NCI-H1105 (cell line): ENCODE measurements at regions not wholly inside any gene's neighbourhood (a gene's known extent, or its start where the extent isn't known, plus 50 kb on each side); places are given as distances from the start of the nearest gene placed in this dataset.
A peak's percentile ranks its signal among the peaks of the same experiment; 100 is the strongest.

ENCODE experiments used
- DNase-seq: peaks from one replicate; lab custom pipeline; 2025; lab: John Stamatoyannopoulos, UW

GRCh38 chr2:153196378-153197058 is 282.0 kb downstream of the RPRM start:
- no peak for DNase-seq

GRCh38 chr2:153195342-153195741 is 283.2 kb downstream of the RPRM start:
- no peak for DNase-seq

- DNase-seq: no peak
These were observed 289.3 kb downstream of the RPRM start for GRCh38 chr2:153189091-153189888.

GRCh38 chr2:153179808-153180207 is 298.8 kb downstream of the RPRM start:
- no peak for DNase-seq

GRCh38 chr2:153169609-153170008 is 309.0 kb downstream of the RPRM start:
- DNase-seq: no peak

GRCh38 chr2:153165021-153165420 is 313.5 kb downstream of the RPRM start:
- DNase-seq: no peak

- DNase-seq: peak; percentile 53
These were observed 315.5 kb downstream of the RPRM start for GRCh38 chr2:153163055-153163454.

- no peak for DNase-seq
These were observed 321.8 kb downstream of the RPRM start for GRCh38 chr2:153156743-153157142.

GRCh38 chr2:153152036-153152435 is 326.5 kb downstream of the RPRM start:
- no peak for DNase-seq

GRCh38 chr2:153145470-153145978 is 333.0 kb downstream of the RPRM start:
- peak; percentile 58 for DNase-seq

- DNase-seq: no peak
These were observed 335.0 kb downstream of the RPRM start for GRCh38 chr2:153143540-153143939.

GRCh38 chr2:153140498-153140897 is 338.1 kb downstream of the RPRM start:
- no peak for DNase-seq

GRCh38 chr2:153138651-153139375 is 339.7 kb downstream of the RPRM start:
- DNase-seq: no peak

- DNase-seq: no peak
These were observed 342.3 kb downstream of the RPRM start for GRCh38 chr2:153136216-153136615.

- DNase-seq: no peak
These were observed 343.8 kb downstream of the RPRM start for GRCh38 chr2:153134725-153135124.

- DNase-seq: no peak
These were observed 344.8 kb downstream of the RPRM start for GRCh38 chr2:153133716-153134115.

- DNase-seq: no peak
These were observed 346.1 kb downstream of the RPRM start for GRCh38 chr2:153132418-153132817.

GRCh38 chr2:153115141-153115540 is 363.4 kb downstream of the RPRM start:
- no peak for DNase-seq

- no peak for DNase-seq
These were observed 368.1 kb downstream of the RPRM start for GRCh38 chr2:153110486-153110885.

- no peak for DNase-seq
These were observed 368.8 kb downstream of the RPRM start for GRCh38 chr2:153109793-153110192.

GRCh38 chr2:153106802-153107477 is 371.6 kb downstream of the RPRM start:
- no peak for DNase-seq
